ENCODE measurements at regions not wholly inside any gene's neighbourhood (a gene's known extent, or its start where the extent isn't known, plus 50 kb on each side); places are given as distances from the start of the nearest gene placed in this dataset.

DNA sequence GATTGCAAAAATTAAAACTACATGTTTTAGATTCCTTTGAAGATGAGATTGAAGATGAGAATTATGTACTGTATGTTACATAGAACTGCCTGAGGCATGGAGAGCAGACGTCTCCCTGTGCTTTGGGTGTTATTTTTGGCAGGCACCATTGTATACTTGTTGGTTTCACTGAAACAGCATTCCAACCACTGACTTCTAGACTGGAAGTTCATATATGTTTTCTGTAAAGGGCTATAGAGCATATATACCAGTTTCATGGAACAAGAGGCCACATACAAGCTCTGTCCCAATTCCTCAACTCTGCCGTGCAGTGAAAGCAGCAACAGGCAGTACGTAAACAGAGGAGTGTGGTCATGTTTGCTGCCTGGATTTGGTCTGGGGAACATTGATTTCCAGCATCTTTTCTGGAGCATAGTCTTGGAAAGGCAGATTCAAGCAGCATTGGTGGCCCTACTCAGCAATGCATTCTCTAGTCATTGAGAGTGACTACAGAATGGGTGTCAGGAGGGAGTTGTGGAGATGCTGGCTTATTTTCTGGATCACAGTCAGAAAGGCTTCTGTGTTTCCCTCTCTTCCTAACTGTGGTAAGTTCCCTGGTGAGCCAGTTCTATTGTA, 57.6 kb upstream of the CNTN1 start:
- TF ChIP-seq EZH2phosphoT487 (IDR thresholded peaks at IDR 0.05; ENCODE audit: low read depth, severe bottlenecking, unreplicated experiment) (no peak), EZH2 (IDR thresholded peaks at IDR 0.05; ENCODE audit: borderline replicate concordance) (no peak)
- TF ChIP-seq, protein P1, sequence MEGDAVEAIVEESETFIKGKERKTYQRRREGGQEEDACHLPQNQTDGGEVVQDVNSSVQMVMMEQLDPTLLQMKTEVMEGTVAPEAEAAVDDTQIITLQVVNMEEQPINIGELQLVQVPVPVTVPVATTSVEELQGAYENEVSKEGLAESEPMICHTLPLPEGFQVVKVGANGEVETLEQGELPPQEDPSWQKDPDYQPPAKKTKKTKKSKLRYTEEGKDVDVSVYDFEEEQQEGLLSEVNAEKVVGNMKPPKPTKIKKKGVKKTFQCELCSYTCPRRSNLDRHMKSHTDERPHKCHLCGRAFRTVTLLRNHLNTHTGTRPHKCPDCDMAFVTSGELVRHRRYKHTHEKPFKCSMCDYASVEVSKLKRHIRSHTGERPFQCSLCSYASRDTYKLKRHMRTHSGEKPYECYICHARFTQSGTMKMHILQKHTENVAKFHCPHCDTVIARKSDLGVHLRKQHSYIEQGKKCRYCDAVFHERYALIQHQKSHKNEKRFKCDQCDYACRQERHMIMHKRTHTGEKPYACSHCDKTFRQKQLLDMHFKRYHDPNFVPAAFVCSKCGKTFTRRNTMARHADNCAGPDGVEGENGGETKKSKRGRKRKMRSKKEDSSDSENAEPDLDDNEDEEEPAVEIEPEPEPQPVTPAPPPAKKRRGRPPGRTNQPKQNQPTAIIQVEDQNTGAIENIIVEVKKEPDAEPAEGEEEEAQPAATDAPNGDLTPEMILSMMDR (IDR thresholded peaks at IDR 0.05; ENCODE audit: poor library complexity), result no peak
